ENCODE measurements at regions not wholly inside any gene's neighbourhood (a gene's known extent, or its start where the extent isn't known, plus 50 kb on each side); places are given as distances from the start of the nearest gene placed in this dataset.

- TF ChIP-seq, protein P1, sequence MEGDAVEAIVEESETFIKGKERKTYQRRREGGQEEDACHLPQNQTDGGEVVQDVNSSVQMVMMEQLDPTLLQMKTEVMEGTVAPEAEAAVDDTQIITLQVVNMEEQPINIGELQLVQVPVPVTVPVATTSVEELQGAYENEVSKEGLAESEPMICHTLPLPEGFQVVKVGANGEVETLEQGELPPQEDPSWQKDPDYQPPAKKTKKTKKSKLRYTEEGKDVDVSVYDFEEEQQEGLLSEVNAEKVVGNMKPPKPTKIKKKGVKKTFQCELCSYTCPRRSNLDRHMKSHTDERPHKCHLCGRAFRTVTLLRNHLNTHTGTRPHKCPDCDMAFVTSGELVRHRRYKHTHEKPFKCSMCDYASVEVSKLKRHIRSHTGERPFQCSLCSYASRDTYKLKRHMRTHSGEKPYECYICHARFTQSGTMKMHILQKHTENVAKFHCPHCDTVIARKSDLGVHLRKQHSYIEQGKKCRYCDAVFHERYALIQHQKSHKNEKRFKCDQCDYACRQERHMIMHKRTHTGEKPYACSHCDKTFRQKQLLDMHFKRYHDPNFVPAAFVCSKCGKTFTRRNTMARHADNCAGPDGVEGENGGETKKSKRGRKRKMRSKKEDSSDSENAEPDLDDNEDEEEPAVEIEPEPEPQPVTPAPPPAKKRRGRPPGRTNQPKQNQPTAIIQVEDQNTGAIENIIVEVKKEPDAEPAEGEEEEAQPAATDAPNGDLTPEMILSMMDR (IDR thresholded peaks at IDR 0.05), result no peak
- TF ChIP-seq POLR2A (IDR thresholded peaks at IDR 0.05), result no peak
Measured at GRCh38 chr1:66450847-66451246, 83.1 kb upstream of the SGIP1 start.
